Uterus (tissue), 2 donors: ENCODE measurements at regions not wholly inside any gene's neighbourhood (a gene's known extent, or its start where the extent isn't known, plus 50 kb on each side); places are given as distances from the start of the nearest gene placed in this dataset.

Source experiments
- CTCF ChIP-seq, 4 experiments: fragments of 200-600 bp in 2 of 4; fragments of 450-650 bp in 2 of 4; sonication (generic) in 2 of 4; IDR thresholded peaks; one replicate each; pipeline ENCODE4 v1.5.1; 2016 to 2019; ENCODE audit warnings: antibody characterized with exemption in 4 of 4, mild to moderate bottlenecking in 2 of 4, moderate library complexity in 1 of 4
- POLR2A ChIP-seq, 2 donors: fragments of 450-650 bp; IDR thresholded peaks; one replicate each; pipeline ENCODE4 v1.6.1; 2016; ENCODE audit warnings: antibody characterized with exemption in 2 of 2, mild to moderate bottlenecking in 1 of 2, moderate library complexity in 1 of 2

- no peak for TF ChIP-seq CTCF (IDR thresholded peaks at IDR 0.05)
- TF ChIP-seq POLR2A (IDR thresholded peaks at IDR 0.05): no peak
These were observed 383.6 kb downstream of the PIK3C3 start for GRCh38 chr18:42338683-42339082.
